HepG2 (cell line): ENCODE measurements at regions not wholly inside any gene's neighbourhood (a gene's known extent, or its start where the extent isn't known, plus 50 kb on each side); places are given as distances from the start of the nearest gene placed in this dataset.

Experiments
- ATAD3A ChIP-seq: sonication (generic); formaldehyde crosslinking; IDR thresholded peaks from 2 replicates; pipeline ENCODE4 v1.4.0; 2020; ENCODE audit warnings: missing genetic modification reagents
- CEBPG ChIP-seq: IDR thresholded peaks from 2 replicates; pipeline ENCODE4 v1.6.1; 2016
- DDIT3 ChIP-seq: sonication (generic); formaldehyde crosslinking; IDR thresholded peaks from 2 replicates; pipeline ENCODE4 v1.4.0; 2020; ENCODE audit warnings: mild to moderate bottlenecking, missing genetic modification reagents
- DMTF1 ChIP-seq: sonication (generic); formaldehyde crosslinking; IDR thresholded peaks from 2 replicates; pipeline ENCODE4 v1.4.0; 2020; ENCODE audit warnings: mild to moderate bottlenecking, missing genetic modification reagents
- ETV5 ChIP-seq: IDR thresholded peaks from 2 replicates; pipeline ENCODE4 v1.6.1; 2018; ENCODE audit warnings: missing biosample characterization, missing genetic modification reagents, inconsistent platforms, borderline replicate concordance
- FOXA3 ChIP-seq: IDR thresholded peaks from 2 replicates; pipeline ENCODE4 v1.6.1; 2016; ENCODE audit warnings: missing genetic modification reagents, missing compliant biosample characterization
- GLI4 ChIP-seq: sonication (generic); formaldehyde crosslinking; IDR thresholded peaks from 2 replicates; pipeline ENCODE4 v1.5.1; 2020; ENCODE audit warnings: missing genetic modification reagents, mild to moderate bottlenecking, moderate library complexity, borderline replicate concordance
- HMG20B ChIP-seq: conservative IDR thresholded peaks from 2 replicates; pipeline ENCODE4 v1.6.1; 2016; ENCODE audit warnings: missing genetic modification reagents, missing compliant biosample characterization
- HOMEZ ChIP-seq: IDR thresholded peaks from 2 replicates; pipeline ENCODE4 v1.6.1; 2016; ENCODE audit warnings: low read depth
- KLF12 ChIP-seq: sonication (generic); formaldehyde crosslinking; IDR thresholded peaks from 2 replicates; pipeline ENCODE4 v1.4.0; 2020; ENCODE audit warnings: missing genetic modification reagents, borderline replicate concordance
- MAFG ChIP-seq: sonication (generic); formaldehyde crosslinking; IDR thresholded peaks from 2 replicates; pipeline ENCODE4 v1.5.1; 2020; ENCODE audit warnings: mild to moderate bottlenecking, missing genetic modification reagents
- MXI1 ChIP-seq: IDR thresholded peaks from 3 replicates; pipeline ENCODE4 v1.6.1; 2012; ENCODE audit warnings: low read depth, low read length, inconsistent platforms, borderline replicate concordance
- MYC ChIP-seq: sonication (generic); formaldehyde crosslinking; IDR thresholded peaks from 2 replicates; pipeline ENCODE4 v1.9.0; 2021; ENCODE audit warnings: missing genetic modification reagents, borderline replicate concordance
- NFE2 ChIP-seq: sonication (generic); formaldehyde crosslinking; IDR thresholded peaks from 2 replicates; pipeline ENCODE4 v1.4.0; 2020; ENCODE audit warnings: missing genetic modification reagents
- PPARG ChIP-seq: conservative IDR thresholded peaks from 2 replicates; pipeline ENCODE4 v1.6.1; 2016; ENCODE audit warnings: missing biosample characterization, missing genetic modification reagents
- SALL2 ChIP-seq: sonication (generic); formaldehyde crosslinking; IDR thresholded peaks from 2 replicates; pipeline ENCODE4 v1.8.1; 2023; ENCODE audit warnings: mild to moderate bottlenecking, missing genetic modification reagents, inconsistent platforms
- SMARCE1 ChIP-seq: fragments of 450-650 bp; IDR thresholded peaks from 2 replicates; pipeline ENCODE4 v1.6.1; 2017; ENCODE audit warnings: borderline replicate concordance
- TAF15 ChIP-seq: fragments of 200-400 bp; formaldehyde crosslinking; IDR thresholded peaks from one replicate; pipeline ENCODE4 v1.6.1; 2018; ENCODE audit warnings: mild to moderate bottlenecking, low read depth, low read length; ENCODE audit not compliant: poor library complexity, severe bottlenecking
- TEAD3 ChIP-seq: optimal IDR thresholded peaks from 2 replicates; pipeline ENCODE3; 2016; ENCODE audit warnings: borderline replicate concordance
- THRA ChIP-seq: sonication (generic); formaldehyde crosslinking; IDR thresholded peaks from 2 replicates; pipeline ENCODE4 v1.4.0; 2020; ENCODE audit warnings: missing genetic modification reagents, borderline replicate concordance
- ZFP36L1 ChIP-seq: sonication (generic); formaldehyde crosslinking; IDR thresholded peaks from 2 replicates; pipeline ENCODE4 v1.8.0; 2022; ENCODE audit warnings: mild to moderate bottlenecking, missing genetic modification reagents, moderate library complexity
- ZNF143 ChIP-seq: sonication (generic); formaldehyde crosslinking; IDR thresholded peaks from 2 replicates; pipeline ENCODE4 v1.4.0; 2020; ENCODE audit warnings: missing genetic modification reagents
- ZNF333 ChIP-seq: sonication (generic); formaldehyde crosslinking; IDR thresholded peaks from 2 replicates; pipeline ENCODE4 v1.4.0; 2020; ENCODE audit warnings: mild to moderate bottlenecking, missing genetic modification reagents, borderline replicate concordance
- ZNF350 ChIP-seq: sonication (generic); formaldehyde crosslinking; IDR thresholded peaks from 2 replicates; pipeline ENCODE4 v1.4.0; 2020; ENCODE audit warnings: mild to moderate bottlenecking, low read depth, missing genetic modification reagents, borderline replicate concordance
- ZNF501 ChIP-seq: sonication (generic); formaldehyde crosslinking; IDR thresholded peaks from 2 replicates; pipeline ENCODE4 v1.5.1; 2020; ENCODE audit warnings: mild to moderate bottlenecking, moderate library complexity, missing genetic modification reagents
- ZNF567 ChIP-seq: sonication (generic); formaldehyde crosslinking; IDR thresholded peaks from 2 replicates; pipeline ENCODE4 v1.8.1; 2023; ENCODE audit warnings: mild to moderate bottlenecking, missing genetic modification reagents, borderline replicate concordance
- ZNF598 ChIP-seq: sonication (generic); formaldehyde crosslinking; IDR thresholded peaks from 2 replicates; pipeline ENCODE4 v1.5.1; 2020; ENCODE audit warnings: mild to moderate bottlenecking, missing genetic modification reagents, borderline replicate concordance

GRCh38 chr11:90722552-90723190 is 499.8 kb upstream of the CHORDC1 start (continued):
- TF ChIP-seq HOMEZ (CRISPR knock-in tag) (0 out of 2 replicates have a peak, but pooled peaks have one; percentile 15), ZNF350 (CRISPR knock-in tag) (no peak), DMTF1 (CRISPR knock-in tag) (no peak), DDIT3 (CRISPR knock-in tag) (no peak), MYC (CRISPR knock-in tag) (no peak), PPARG (CRISPR knock-in tag) (no peak), NFE2 (CRISPR knock-in tag) (no peak), ZNF333 (CRISPR knock-in tag) (no peak), ZNF143 (CRISPR knock-in tag) (no peak), ZNF567 (CRISPR knock-in tag) (no peak), GLI4 (no peak), ETV5 (CRISPR knock-in tag) (no peak; the same call in 1 of the 2 replicates), SALL2 (CRISPR knock-in tag) (no peak), TEAD3 (CRISPR knock-in tag) (no peak), MXI1 (no peak), TAF15 (no peak), ZFP36L1 (CRISPR knock-in tag) (no peak), CEBPG (CRISPR knock-in tag) (peak; percentile 53), THRA (CRISPR knock-in tag) (no peak), MAFG (CRISPR knock-in tag) (no peak), ZNF598 (no peak), KLF12 (CRISPR knock-in tag) (no peak), HMG20B (no peak), SMARCE1 (no peak), ZNF501 (CRISPR knock-in tag) (no peak), FOXA3 (CRISPR knock-in tag) (peak; percentile 32; the same call in 1 of the 2 replicates), ATAD3A (CRISPR knock-in tag) (no peak)
